B cell (primary cell): ENCODE measurements at regions not wholly inside any gene's neighbourhood (a gene's known extent, or its start where the extent isn't known, plus 50 kb on each side); places are given as distances from the start of the nearest gene placed in this dataset.

Experiments used
- ATAC-seq: fragments of 200-7000 bp; cut with Tn5 transposase; one replicate; pipeline ENCODE4 v1.10.0; 2021; ENCODE audit warnings: low read depth, mild to moderate bottlenecking, moderate number of reproducible peaks, moderate library complexity
- CTCF ChIA-PET: fragments of 350-600 bp; sonication (Branson Sonifier 250); formaldehyde crosslinking; loops from one replicate; lab custom pipeline; 2021; ENCODE audit warnings: antibody characterized with exemption, inconsistent platforms; lab: Charles Lee
- POLR2A ChIA-PET: fragments of 350-600 bp; sonication (Branson Sonifier 250); formaldehyde crosslinking; loops from one replicate; lab custom pipeline; 2021; ENCODE audit warnings: antibody characterized with exemption; lab: Charles Lee
- DNase-seq: peaks from one replicate; pipeline ENCODE4 v3.0.0; 2013
- H2AFZ ChIP-seq: 2 replicates; pipeline ENCODE4 v1.6.1; 2012; ENCODE audit warnings: mild to moderate bottlenecking, low read depth, low read length; ENCODE audit not compliant: insufficient read depth, poor library complexity, severe bottlenecking
- H3K27ac ChIP-seq, 2 donors: 1 replicate in 1 of 2; 2 replicates in 1 of 2; pipeline ENCODE4 v1.5.1; 2012 to 2013; ENCODE audit warnings: low read length in 2 of 2, mild to moderate bottlenecking in 2 of 2, moderate library complexity in 1 of 2
- H3K27me3 ChIP-seq, 4 experiments: fragments of 200-600 bp in 1 of 4; sonication (generic) in 1 of 4; replicated peaks in 1 of 4; 1 replicate in 2 of 4; 2 replicates in 2 of 4; pipeline versions ENCODE4 v1.6.1 to v1.7.0; 2013 to 2016; ENCODE audit warnings: low read length in 3 of 4, mild to moderate bottlenecking in 2 of 4, mixed read lengths in 1 of 4, moderate library complexity in 1 of 4; ENCODE audit not compliant: insufficient read depth in 4 of 4, control insufficient read depth in 3 of 4; ENCODE audit errors: control extremely low read depth in 1 of 4
- H3K36me3 ChIP-seq, 2 experiments: replicated peaks in 1 of 2; 1 replicate in 1 of 2; 2 replicates in 1 of 2; pipeline versions ENCODE4 v1.6.1 to v1.7.1; 2013; ENCODE audit warnings: low read length in 1 of 2; ENCODE audit not compliant: insufficient read depth in 2 of 2, control insufficient read depth in 1 of 2; ENCODE audit errors: control extremely low read depth in 1 of 2, extremely low read depth in 1 of 2
- H3K4me1 ChIP-seq, 2 donors: fragments of 200-600 bp in 1 of 2; sonication (generic) in 1 of 2; 1 replicate in 1 of 2; 2 replicates in 1 of 2; pipeline versions ENCODE4 v1.5.1 to v1.6.1; 2013 to 2017; ENCODE audit warnings: low read length in 2 of 2; ENCODE audit not compliant: control insufficient read depth in 2 of 2, insufficient read depth in 2 of 2
- H3K4me2 ChIP-seq: replicated peaks from 2 replicates; pipeline ENCODE3; 2012; ENCODE audit warnings: mild to moderate bottlenecking, low read depth, low read length; ENCODE audit not compliant: poor library complexity, severe bottlenecking
- H3K4me3 ChIP-seq, 5 experiments: fragments of 200-600 bp in 1 of 5; sonication (generic) in 1 of 5; 1 replicate in 3 of 5; 2 replicates in 2 of 5; pipeline versions ENCODE4 v1.5.1 to v1.7.0; 2011 to 2016; ENCODE audit warnings: low read length in 4 of 5, mild to moderate bottlenecking in 4 of 5, low read depth in 2 of 5, control low read depth in 1 of 5, moderate library complexity in 1 of 5; ENCODE audit not compliant: insufficient read depth in 1 of 5; ENCODE audit errors: control extremely low read depth in 1 of 5, extremely low read depth in 1 of 5
- H3K79me2 ChIP-seq: fragments of 200-600 bp; sonication (generic); one replicate; pipeline ENCODE4 v1.6.0; 2016; ENCODE audit warnings: low read length; ENCODE audit not compliant: control insufficient read depth, insufficient read depth
- H3K9ac ChIP-seq: fragments of 200-600 bp; sonication (generic); 2 replicates; pipeline ENCODE4 v1.6.1; 2017; ENCODE audit warnings: mild to moderate bottlenecking, low read length, moderate library complexity
- H3K9me3 ChIP-seq, 3 donors: one replicate each; pipeline versions ENCODE4 v1.6.1 to v1.7.1; 2013; ENCODE audit warnings: low read length in 2 of 3; ENCODE audit not compliant: control insufficient read depth in 2 of 3, insufficient read depth in 1 of 3; ENCODE audit errors: control extremely low read depth in 1 of 3
- H4K20me1 ChIP-seq: 2 replicates; pipeline ENCODE4 v1.6.0; 2012; ENCODE audit warnings: mild to moderate bottlenecking, low read length; ENCODE audit not compliant: insufficient read depth, control insufficient read depth, poor library complexity, severe bottlenecking
- H3K27ac Mint-ChIP-seq: one replicate; pipeline ENCODE4 v1.8.0; 2021; ENCODE audit warnings: mixed read lengths
- H3K27me3 Mint-ChIP-seq: one replicate; pipeline ENCODE4 v1.8.0; 2021; ENCODE audit warnings: mixed read lengths
- H3K4me1 Mint-ChIP-seq: one replicate; pipeline ENCODE4 v1.8.0; 2021; ENCODE audit warnings: mixed read lengths
- H3K4me3 Mint-ChIP-seq: one replicate; pipeline ENCODE4 v1.8.0; 2021; ENCODE audit warnings: mixed read lengths
- H3K9me3 Mint-ChIP-seq: one replicate; pipeline ENCODE4 v1.8.0; 2022; ENCODE audit warnings: mixed read lengths; ENCODE audit not compliant: insufficient read depth
- EZH2 ChIP-seq: IDR thresholded peaks from 2 replicates; pipeline ENCODE4 v1.6.1; 2012; ENCODE audit warnings: borderline replicate concordance, low read depth, mild to moderate bottlenecking, moderate library complexity, low read length; ENCODE audit not compliant: insufficient read depth, poor library complexity, severe bottlenecking
- WGBS: methylation state at CpG from one replicate; pipeline ENCODE4 v1.1.5; 2013; ENCODE audit warnings: missing lambda C conversion rate; ENCODE audit not compliant: insufficient coverage; 5-methylcytosine and 5-hydroxymethylcytosine counted together
- intact Hi-C: fragments of 100-400 bp; cut with micrococcal nuclease; formaldehyde crosslinking; loops from one replicate; pipeline ENCODE4 v1.10.0; 2022
- TF ChIP-seq, protein P1 (sequence below): fragments of 200-600 bp; IDR thresholded peaks from one replicate; pipeline ENCODE4 v1.8.0; 2022; ENCODE audit warnings: antibody characterized with exemption, mild to moderate bottlenecking

DNA sequence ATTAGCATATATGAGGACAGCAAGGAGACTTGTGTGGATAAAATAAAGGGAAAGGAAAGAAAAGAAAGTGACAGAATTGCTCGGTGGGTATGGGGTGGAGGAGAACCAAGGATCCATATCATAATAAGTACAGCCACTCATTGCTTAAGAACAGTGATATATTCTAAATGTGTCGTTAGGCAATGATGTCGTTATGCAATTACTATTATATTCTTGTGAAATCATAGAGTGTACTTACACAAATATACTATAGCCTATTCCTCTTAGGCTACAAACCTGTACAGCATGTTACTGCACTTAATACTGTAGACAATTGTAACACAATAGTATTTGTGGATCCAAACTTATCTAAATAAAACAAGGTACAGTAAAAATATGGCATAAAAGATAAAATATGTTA lies 271.1 kb downstream of the CCER1 start:
- no peak overlapping the region for H3K4me2 ChIP-seq
- no peaks in the 10 kb centered on the region for H3K27me3 Mint-ChIP-seq
- no peaks in the 10 kb centered on the region for H3K4me1 Mint-ChIP-seq
- POLR2A ChIA-PET: no interaction called here
- intact Hi-C loops: no loop called here
- CTCF ChIA-PET: no interaction called here
- H3K4me3 ChIP-seq: no peak overlapping the region
- ATAC-seq (no peak), DNase-seq (no peak)
- H4K20me1 ChIP-seq: no peaks in the 10 kb centered on the region
- WGBS: no CpG with 5 or more reads among the region's 3 CpGs
- H3K9ac ChIP-seq: no peak overlapping the region
- no peak overlapping the region for H2AFZ ChIP-seq
- no peak overlapping the region for H3K27ac ChIP-seq
- no peaks in the 10 kb centered on the region for H3K4me1 ChIP-seq
- no peak overlapping the region for H3K4me3 Mint-ChIP-seq
- TF ChIP-seq EZH2: no peak
- TF ChIP-seq, protein P1, sequence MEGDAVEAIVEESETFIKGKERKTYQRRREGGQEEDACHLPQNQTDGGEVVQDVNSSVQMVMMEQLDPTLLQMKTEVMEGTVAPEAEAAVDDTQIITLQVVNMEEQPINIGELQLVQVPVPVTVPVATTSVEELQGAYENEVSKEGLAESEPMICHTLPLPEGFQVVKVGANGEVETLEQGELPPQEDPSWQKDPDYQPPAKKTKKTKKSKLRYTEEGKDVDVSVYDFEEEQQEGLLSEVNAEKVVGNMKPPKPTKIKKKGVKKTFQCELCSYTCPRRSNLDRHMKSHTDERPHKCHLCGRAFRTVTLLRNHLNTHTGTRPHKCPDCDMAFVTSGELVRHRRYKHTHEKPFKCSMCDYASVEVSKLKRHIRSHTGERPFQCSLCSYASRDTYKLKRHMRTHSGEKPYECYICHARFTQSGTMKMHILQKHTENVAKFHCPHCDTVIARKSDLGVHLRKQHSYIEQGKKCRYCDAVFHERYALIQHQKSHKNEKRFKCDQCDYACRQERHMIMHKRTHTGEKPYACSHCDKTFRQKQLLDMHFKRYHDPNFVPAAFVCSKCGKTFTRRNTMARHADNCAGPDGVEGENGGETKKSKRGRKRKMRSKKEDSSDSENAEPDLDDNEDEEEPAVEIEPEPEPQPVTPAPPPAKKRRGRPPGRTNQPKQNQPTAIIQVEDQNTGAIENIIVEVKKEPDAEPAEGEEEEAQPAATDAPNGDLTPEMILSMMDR: no peak
- no peaks in the 10 kb centered on the region for H3K27me3 ChIP-seq
- H3K36me3 ChIP-seq: no peaks in the 10 kb centered on the region
- H3K27ac Mint-ChIP-seq: no peak overlapping the region
- H3K79me2 ChIP-seq: no peaks in the 10 kb centered on the region
- no peaks in the 10 kb centered on the region for H3K9me3 ChIP-seq
- H3K9me3 Mint-ChIP-seq: no peaks in the 10 kb centered on the region

DNA sequence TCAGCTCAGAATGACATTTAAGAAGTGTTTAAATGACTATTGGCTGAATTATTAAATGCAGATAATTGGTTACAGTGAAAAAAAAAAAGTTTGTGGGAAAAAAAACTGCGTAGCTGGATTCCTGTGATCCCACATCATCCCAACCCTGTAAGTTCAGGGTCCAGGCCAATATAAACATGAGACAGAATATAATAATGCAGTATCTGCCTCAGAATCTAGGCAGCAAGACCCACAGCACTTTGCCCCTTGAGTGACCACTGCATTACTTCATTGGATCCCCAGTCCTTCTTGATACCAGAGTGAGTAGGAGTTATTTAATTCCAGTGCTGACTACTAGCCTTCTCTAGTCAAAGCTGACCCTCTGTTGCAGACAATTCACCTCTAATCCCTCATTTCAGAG lies 272.6 kb downstream of the CCER1 start:
- no peak overlapping the region for H2AFZ ChIP-seq
- no peak overlapping the region for H3K9ac ChIP-seq
- ATAC-seq (no peak), DNase-seq (no peak)
- H3K36me3 ChIP-seq: no peaks in the 10 kb centered on the region
- H3K9me3 ChIP-seq: no peaks in the 10 kb centered on the region
- POLR2A ChIA-PET: no interaction called here
- no peak overlapping the region for H3K4me3 Mint-ChIP-seq
- intact Hi-C loops: no loop called here
- H3K4me3 ChIP-seq: no peak overlapping the region
- no peaks in the 10 kb centered on the region for H3K27me3 ChIP-seq
- H3K27me3 Mint-ChIP-seq: no peaks in the 10 kb centered on the region
- CTCF ChIA-PET: interaction anchor here (0.9 kb wide), 1 partner anchor 485 kb away, joined by 3 read pairs; no protein-coding TSS in a partner anchor
- H3K4me2 ChIP-seq: no peak overlapping the region
- TF ChIP-seq EZH2: no peak
- TF ChIP-seq, protein P1: no peak
- H3K4me1 ChIP-seq: no peaks in the 10 kb centered on the region
- H3K27ac Mint-ChIP-seq: no peak overlapping the region
- no peaks in the 10 kb centered on the region for H4K20me1 ChIP-seq
- no peaks in the 10 kb centered on the region for H3K9me3 Mint-ChIP-seq
- no peaks in the 10 kb centered on the region for H3K4me1 Mint-ChIP-seq
- no peaks in the 10 kb centered on the region for H3K79me2 ChIP-seq
- no peak overlapping the region for H3K27ac ChIP-seq
- WGBS: no CpG with 5 or more reads among the region's 1 CpG
